ENCODE measurements at regions not wholly inside any gene's neighbourhood (a gene's known extent, or its start where the extent isn't known, plus 50 kb on each side); places are given as distances from the start of the nearest gene placed in this dataset.

DNA sequence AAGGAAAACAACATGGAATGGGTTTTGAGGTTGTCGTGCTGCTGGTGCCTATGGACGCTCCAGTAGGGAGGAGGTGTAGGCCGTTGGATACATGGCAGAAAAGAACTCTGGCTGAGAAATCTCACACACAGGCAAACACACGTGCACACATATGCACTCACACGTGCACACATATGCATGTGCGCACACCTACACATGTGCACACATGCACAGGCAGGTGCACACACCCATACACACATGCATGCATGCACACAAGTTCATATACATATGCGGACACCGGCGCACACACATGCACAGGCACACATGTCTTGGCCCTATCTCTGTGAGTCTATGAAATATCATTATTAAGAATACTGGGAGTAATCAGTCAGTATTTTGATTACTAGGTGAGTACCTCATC, 150.4 kb downstream of the LRRC30 start:
- TF ChIP-seq EZH2 (IDR thresholded peaks at IDR 0.05; ENCODE audit: low read length) = no peak
- TF ChIP-seq, protein P1, sequence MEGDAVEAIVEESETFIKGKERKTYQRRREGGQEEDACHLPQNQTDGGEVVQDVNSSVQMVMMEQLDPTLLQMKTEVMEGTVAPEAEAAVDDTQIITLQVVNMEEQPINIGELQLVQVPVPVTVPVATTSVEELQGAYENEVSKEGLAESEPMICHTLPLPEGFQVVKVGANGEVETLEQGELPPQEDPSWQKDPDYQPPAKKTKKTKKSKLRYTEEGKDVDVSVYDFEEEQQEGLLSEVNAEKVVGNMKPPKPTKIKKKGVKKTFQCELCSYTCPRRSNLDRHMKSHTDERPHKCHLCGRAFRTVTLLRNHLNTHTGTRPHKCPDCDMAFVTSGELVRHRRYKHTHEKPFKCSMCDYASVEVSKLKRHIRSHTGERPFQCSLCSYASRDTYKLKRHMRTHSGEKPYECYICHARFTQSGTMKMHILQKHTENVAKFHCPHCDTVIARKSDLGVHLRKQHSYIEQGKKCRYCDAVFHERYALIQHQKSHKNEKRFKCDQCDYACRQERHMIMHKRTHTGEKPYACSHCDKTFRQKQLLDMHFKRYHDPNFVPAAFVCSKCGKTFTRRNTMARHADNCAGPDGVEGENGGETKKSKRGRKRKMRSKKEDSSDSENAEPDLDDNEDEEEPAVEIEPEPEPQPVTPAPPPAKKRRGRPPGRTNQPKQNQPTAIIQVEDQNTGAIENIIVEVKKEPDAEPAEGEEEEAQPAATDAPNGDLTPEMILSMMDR (optimal IDR thresholded peaks at IDR 0.05 in 1 of 3, IDR thresholded peaks at IDR 0.05 in 1 of 3, conservative IDR thresholded peaks at IDR 0.05 in 1 of 3; ENCODE audit: extremely low read depth in 1 of 3, insufficient read depth in 2 of 3, low read length in 3 of 3) = no peak

Measured in keratinocyte (primary cell).